SU-DHL-6 (cell line): ENCODE measurements at regions not wholly inside any gene's neighbourhood (a gene's known extent, or its start where the extent isn't known, plus 50 kb on each side); places are given as distances from the start of the nearest gene placed in this dataset.

Source experiments
- CTCF ChIP-seq: fragments of 200-600 bp; sonication (generic); IDR thresholded peaks from one replicate; pipeline ENCODE4 v1.5.1; 2017; ENCODE audit warnings: antibody characterized with exemption, mild to moderate bottlenecking, low read length, moderate library complexity; ENCODE audit not compliant: insufficient read depth, poor library complexity, severe bottlenecking
- EZH2phosphoT487 ChIP-seq: fragments of 200-600 bp; sonication (generic), shearing (Covaris generic); conservative IDR thresholded peaks from 2 replicates; pipeline ENCODE4 v1.6.1; 2018; ENCODE audit warnings: mild to moderate bottlenecking, antibody characterized with exemption, low read length, moderate library complexity, mixed read lengths

GRCh38 chr9:16257604-16258003 is 612.9 kb downstream of the BNC2 start:
- TF ChIP-seq CTCF (no peak), EZH2phosphoT487 (no peak)
